SK-N-SH (cell line): ENCODE measurements at regions not wholly inside any gene's neighbourhood (a gene's known extent, or its start where the extent isn't known, plus 50 kb on each side); places are given as distances from the start of the nearest gene placed in this dataset.
A peak's percentile ranks its signal among the peaks of the same experiment; 100 is the strongest.

Source experiments
- CTCF ChIA-PET: fragments of 300-600, 350-600 bp; formaldehyde crosslinking; extraction: SDS; loops from one replicate; lab custom pipeline; 2021; lab: Yijun Ruan, JAX
- POLR2A ChIA-PET: fragments of 350-600 bp; sonication (Branson Sonifier 250); formaldehyde crosslinking; extraction: SDS; loops from one replicate; lab custom pipeline; 2020; ENCODE audit warnings: antibody characterized with exemption, inconsistent platforms; lab: Yijun Ruan, JAX
- DNase-seq: peaks from one replicate; pipeline ENCODE4 v3.0.0; 2012
- H2AFZ ChIP-seq: fragments of 200-600 bp; sonication (generic); 2 replicates; pipeline ENCODE4 v1.8.1; 2016; ENCODE audit warnings: antibody characterized with exemption, mild to moderate bottlenecking, low read depth
- H3F3A ChIP-seq: fragments of 200-600 bp; sonication (generic); replicated peaks from 2 replicates; pipeline ENCODE3; 2016; ENCODE audit warnings: antibody characterized with exemption, mild to moderate bottlenecking; ENCODE audit not compliant: insufficient read depth
- H3K27ac ChIP-seq, 2 experiments: fragments of 200-500 bp in 1 of 2; fragments of 200-600 bp in 1 of 2; sonication (Bioruptor generic) in 1 of 2; sonication (generic), shearing (Covaris generic) in 1 of 2; 2 replicates each; pipeline versions ENCODE4 v1.5.1 to v1.6.1; 2014 to 2016; ENCODE audit warnings: low read depth in 2 of 2, inconsistent platforms in 1 of 2, low read length in 1 of 2, mild to moderate bottlenecking in 1 of 2, mixed read lengths in 1 of 2
- H3K27me3 ChIP-seq: fragments of 200-600 bp; sonication (generic), shearing (Covaris generic); 2 replicates; pipeline ENCODE4 v1.6.1; 2016; ENCODE audit warnings: mixed run types; ENCODE audit not compliant: insufficient read depth
- H3K36me3 ChIP-seq, 2 experiments: fragments of 200-500 bp in 1 of 2; fragments of 200-600 bp in 1 of 2; sonication (Bioruptor generic) in 1 of 2; sonication (generic) in 1 of 2; replicated peaks in 1 of 2; 2 replicates each; pipeline versions ENCODE3 to v1.5.1; 2014 to 2016; ENCODE audit warnings: low read length in 1 of 2, mild to moderate bottlenecking in 1 of 2; ENCODE audit not compliant: insufficient read depth in 2 of 2, control insufficient read depth in 1 of 2
- H3K4me1 ChIP-seq, 2 experiments: fragments of 200-500 bp in 1 of 2; fragments of 200-600 bp in 1 of 2; sonication (Bioruptor generic) in 1 of 2; sonication (generic), shearing (Covaris generic) in 1 of 2; 2 replicates each; pipeline versions ENCODE4 v1.5.1 to v1.6.1; 2014 to 2016; ENCODE audit warnings: low read depth in 1 of 2, low read length in 1 of 2, mixed run types in 1 of 2; ENCODE audit not compliant: insufficient read depth in 2 of 2, control insufficient read depth in 1 of 2
- H3K4me2 ChIP-seq: fragments of 200-600 bp; sonication (generic), shearing (Covaris generic); 2 replicates; pipeline ENCODE4 v1.6.1; 2017; ENCODE audit warnings: mixed run types
- H3K4me3 ChIP-seq, 2 experiments: fragments of 200-500 bp in 1 of 2; fragments of 200-600 bp in 1 of 2; sonication (Bioruptor generic) in 1 of 2; sonication (generic), shearing (Covaris generic) in 1 of 2; 2 replicates each; pipeline versions ENCODE4 v1.5.1 to v1.8.1; 2014 to 2016; ENCODE audit warnings: low read depth in 2 of 2, inconsistent platforms in 1 of 2, low read length in 1 of 2, mild to moderate bottlenecking in 1 of 2, mixed read lengths in 1 of 2, moderate library complexity in 1 of 2
- H3K79me2 ChIP-seq: fragments of 200-600 bp; sonication (generic); 2 replicates; pipeline ENCODE4 v1.8.1; 2017; ENCODE audit warnings: mild to moderate bottlenecking; ENCODE audit not compliant: insufficient read depth
- H3K9ac ChIP-seq: fragments of 200-600 bp; sonication (generic); 2 replicates; pipeline ENCODE4 v1.6.1; 2017; ENCODE audit warnings: mixed run types
- H3K9me2 ChIP-seq: fragments of 200-600 bp; sonication (generic); 2 replicates; pipeline ENCODE4 v1.6.1; 2017; ENCODE audit warnings: mixed run types
- H3K9me3 ChIP-seq: fragments of 200-600 bp; sonication (generic); 2 replicates; pipeline ENCODE4 v1.6.1; 2017; ENCODE audit warnings: mixed run types, mild to moderate bottlenecking, moderate library complexity
- H4K20me1 ChIP-seq: fragments of 200-600 bp; sonication (generic); 2 replicates; pipeline ENCODE4 v1.6.1; 2017; ENCODE audit warnings: mild to moderate bottlenecking, mixed run types; ENCODE audit not compliant: insufficient read depth
- CHD2 ChIP-seq: fragments of 150-350 bp; IDR thresholded peaks from 2 replicates; pipeline ENCODE4 v1.6.1; 2018; ENCODE audit warnings: low read length; ENCODE audit not compliant: partially characterized antibody
- ELF1 ChIP-seq: IDR thresholded peaks from 2 replicates; pipeline ENCODE4 v1.4.0; 2012
- EP300 ChIP-seq, 2 experiments: IDR thresholded peaks; 2 replicates each; pipeline versions ENCODE4 v1.4.0 to v1.6.1; 2012; ENCODE audit warnings: borderline replicate concordance in 1 of 2, low read depth in 1 of 2, low read length in 1 of 2
- FOSL2 ChIP-seq: IDR thresholded peaks from 2 replicates; pipeline ENCODE4 v1.4.0; 2012; ENCODE audit warnings: low read depth, mild to moderate bottlenecking, moderate library complexity, borderline replicate concordance
- GATA2 ChIP-seq: sonication (generic); formaldehyde crosslinking; IDR thresholded peaks from 2 replicates; pipeline ENCODE4 v1.5.0; 2020; ENCODE audit warnings: mild to moderate bottlenecking, missing genetic modification reagents
- JUND ChIP-seq: IDR thresholded peaks from 2 replicates; pipeline ENCODE4 v1.4.0; 2012
- MAX ChIP-seq: IDR thresholded peaks from 2 replicates; pipeline ENCODE4 v1.4.0; 2012; ENCODE audit warnings: low read depth
- NFIC ChIP-seq: IDR thresholded peaks from 2 replicates; pipeline ENCODE4 v1.4.0; 2012; ENCODE audit warnings: borderline replicate concordance
- NRF1 ChIP-seq: IDR thresholded peaks from 2 replicates; pipeline ENCODE4 v1.6.1; 2012; ENCODE audit warnings: low read depth, mild to moderate bottlenecking, low read length
- PBX3 ChIP-seq: IDR thresholded peaks from 2 replicates; pipeline ENCODE4; 2012
- RCOR1 ChIP-seq: fragments of 150-350 bp; IDR thresholded peaks from 2 replicates; pipeline ENCODE4 v1.6.1; 2017; ENCODE audit warnings: antibody characterized with exemption, low read length
- RFX5 ChIP-seq: IDR thresholded peaks from 2 replicates; pipeline ENCODE4 v1.6.1; 2012; ENCODE audit warnings: mild to moderate bottlenecking, improper control_type of control experiment, low read length
- RXRA ChIP-seq: IDR thresholded peaks from 2 replicates; pipeline ENCODE4 v1.4.0; 2012; ENCODE audit warnings: low read depth, mild to moderate bottlenecking, borderline replicate concordance
- SIN3A ChIP-seq: IDR thresholded peaks from 2 replicates; pipeline ENCODE4 v1.6.1; 2012; ENCODE audit warnings: low read depth, mild to moderate bottlenecking, low read length, moderate library complexity, borderline replicate concordance
- TCF12 ChIP-seq: IDR thresholded peaks from 2 replicates; pipeline ENCODE4 v1.4.0; 2012
- TEAD4 ChIP-seq: IDR thresholded peaks from 2 replicates; pipeline ENCODE4 v1.4.0; 2012; ENCODE audit warnings: mild to moderate bottlenecking, borderline replicate concordance; ENCODE audit not compliant: insufficient read depth
- YY1 ChIP-seq: IDR thresholded peaks from 2 replicates; pipeline ENCODE4 v1.4.0; 2012; ENCODE audit warnings: low read depth, mild to moderate bottlenecking
- WGBS: methylation state at CpG from one replicate; pipeline ENCODE4 v1.1.6; 2017; ENCODE audit warnings: low lambda C conversion rate; 5-methylcytosine and 5-hydroxymethylcytosine counted together
- TF ChIP-seq, protein P1 (sequence below): IDR thresholded peaks from 2 replicates; pipeline ENCODE4 v1.4.0; 2012; ENCODE audit warnings: low read depth, borderline replicate concordance
- TF ChIP-seq, protein P2 (sequence below): fragments of 200-600 bp; sonication (generic); IDR thresholded peaks from 2 replicates; pipeline ENCODE4 v1.6.1; 2017; ENCODE audit warnings: antibody characterized with exemption, mild to moderate bottlenecking, moderate library complexity
- TF ChIP-seq, protein P3 (sequence below): fragments of 150-350 bp; IDR thresholded peaks from 2 replicates; pipeline ENCODE4 v1.6.1; 2016; ENCODE audit warnings: mild to moderate bottlenecking, low read depth, low read length
- TF ChIP-seq, protein P4 (sequence below): IDR thresholded peaks from 2 replicates; pipeline ENCODE4 v1.4.0; 2012; ENCODE audit warnings: low read depth, borderline replicate concordance

- Histone ChIP-seq H3K4me1 (peaks cover 13 to 23% of the 10 kb centered on the region in 2 experiments; a peak in 3 of 4 replicates), H3K9me3 (no peaks in the 10 kb centered on the region), H3K27me3 (no peaks in the 10 kb centered on the region), H3F3A (peaks cover 33% of the 10 kb centered on the region), H4K20me1 (no peaks in the 10 kb centered on the region), H2AFZ (no peak overlapping the region), H3K9ac (no peak overlapping the region; the same call in 1 of the 2 replicates), H3K36me3 (no peaks in the 10 kb centered on the region), H3K27ac (peak overlapping the region; percentile 3 to 74; a peak in 3 of 4 replicates), H3K4me2 (peak overlapping the region; percentile 36), H3K4me3 (no peak overlapping the region), H3K79me2 (no peaks in the 10 kb centered on the region), H3K9me2 (no peaks in the 10 kb centered on the region)
- ChIA-PET CTCF (interaction anchor here (0.9 kb wide), 1 partner anchor 21 kb away, joined by 3 read pairs; no protein-coding TSS in a partner anchor), POLR2A (no interaction called here)
- TF ChIP-seq SIN3A: no peak
- TF ChIP-seq YY1: no peak
- TF ChIP-seq TCF12: peak; percentile 24
- TF ChIP-seq JUND: peak; percentile 53
- no peak for TF ChIP-seq ELF1
- peak; percentile 85 for TF ChIP-seq MAX
- TF ChIP-seq, protein P1, sequence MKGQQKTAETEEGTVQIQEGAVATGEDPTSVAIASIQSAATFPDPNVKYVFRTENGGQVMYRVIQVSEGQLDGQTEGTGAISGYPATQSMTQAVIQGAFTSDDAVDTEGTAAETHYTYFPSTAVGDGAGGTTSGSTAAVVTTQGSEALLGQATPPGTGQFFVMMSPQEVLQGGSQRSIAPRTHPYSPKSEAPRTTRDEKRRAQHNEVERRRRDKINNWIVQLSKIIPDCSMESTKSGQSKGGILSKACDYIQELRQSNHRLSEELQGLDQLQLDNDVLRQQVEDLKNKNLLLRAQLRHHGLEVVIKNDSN: peak; percentile 64; the same call in 1 of the 2 replicates
- peak; percentile 53; the same call in 1 of the 2 replicates for TF ChIP-seq RXRA
- TF ChIP-seq TEAD4: peak; percentile 14; the same call in 1 of the 2 replicates
- no peak for TF ChIP-seq GATA2 (CRISPR knock-in tag)
- peak in 1 of 2 experiments; percentile 52; a peak in 1 of 4 replicates for TF ChIP-seq EP300 (IDR thresholded peaks at IDR 0.05; ENCODE audit: borderline replicate concordance in 1 of 2, low read depth in 1 of 2, low read length in 1 of 2)
- TF ChIP-seq FOSL2: peak; percentile 84
- 30% methylated on average over 2 of the region's 2 CpGs for WGBS
- no peak for DNase-seq
Measured at GRCh38 chr2:144084114-144084661, 435.7 kb downstream of the ZEB2 start.

GRCh38 chr2:144083211-144083610, 436.7 kb downstream of the ZEB2 start:
- Histone ChIP-seq H3K27ac (peak overlapping the region in 1 of 2 experiments; percentile 74; a peak in 2 of 4 replicates), H3K79me2 (no peaks in the 10 kb centered on the region), H3K36me3 (no peaks in the 10 kb centered on the region), H3K4me3 (no peak overlapping the region), H3F3A (peaks cover 33% of the 10 kb centered on the region), H2AFZ (no peak overlapping the region), H3K27me3 (no peaks in the 10 kb centered on the region), H3K9me2 (no peaks in the 10 kb centered on the region), H3K9ac (peak overlapping the region; percentile 9; the same call in 1 of the 2 replicates), H3K4me2 (peak overlapping the region; percentile 36), H3K9me3 (no peaks in the 10 kb centered on the region), H3K4me1 (peaks cover 22 to 31% of the 10 kb centered on the region in 2 experiments; a peak in 3 of 4 replicates), H4K20me1 (no peaks in the 10 kb centered on the region)
- no peak for DNase-seq
- POLR2A ChIA-PET: no interaction called here
- CTCF ChIA-PET: interaction anchor here (0.9 kb wide), 1 partner anchor 22 kb away, joined by 3 read pairs; no protein-coding TSS in a partner anchor
- 83% methylated on average over 1 of the region's 1 CpG for WGBS
- TF ChIP-seq, protein P2, sequence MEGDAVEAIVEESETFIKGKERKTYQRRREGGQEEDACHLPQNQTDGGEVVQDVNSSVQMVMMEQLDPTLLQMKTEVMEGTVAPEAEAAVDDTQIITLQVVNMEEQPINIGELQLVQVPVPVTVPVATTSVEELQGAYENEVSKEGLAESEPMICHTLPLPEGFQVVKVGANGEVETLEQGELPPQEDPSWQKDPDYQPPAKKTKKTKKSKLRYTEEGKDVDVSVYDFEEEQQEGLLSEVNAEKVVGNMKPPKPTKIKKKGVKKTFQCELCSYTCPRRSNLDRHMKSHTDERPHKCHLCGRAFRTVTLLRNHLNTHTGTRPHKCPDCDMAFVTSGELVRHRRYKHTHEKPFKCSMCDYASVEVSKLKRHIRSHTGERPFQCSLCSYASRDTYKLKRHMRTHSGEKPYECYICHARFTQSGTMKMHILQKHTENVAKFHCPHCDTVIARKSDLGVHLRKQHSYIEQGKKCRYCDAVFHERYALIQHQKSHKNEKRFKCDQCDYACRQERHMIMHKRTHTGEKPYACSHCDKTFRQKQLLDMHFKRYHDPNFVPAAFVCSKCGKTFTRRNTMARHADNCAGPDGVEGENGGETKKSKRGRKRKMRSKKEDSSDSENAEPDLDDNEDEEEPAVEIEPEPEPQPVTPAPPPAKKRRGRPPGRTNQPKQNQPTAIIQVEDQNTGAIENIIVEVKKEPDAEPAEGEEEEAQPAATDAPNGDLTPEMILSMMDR: no peak
- no peak for TF ChIP-seq GATA2 (CRISPR knock-in tag)
- no peak for TF ChIP-seq RFX5
- TF ChIP-seq, protein P3, sequence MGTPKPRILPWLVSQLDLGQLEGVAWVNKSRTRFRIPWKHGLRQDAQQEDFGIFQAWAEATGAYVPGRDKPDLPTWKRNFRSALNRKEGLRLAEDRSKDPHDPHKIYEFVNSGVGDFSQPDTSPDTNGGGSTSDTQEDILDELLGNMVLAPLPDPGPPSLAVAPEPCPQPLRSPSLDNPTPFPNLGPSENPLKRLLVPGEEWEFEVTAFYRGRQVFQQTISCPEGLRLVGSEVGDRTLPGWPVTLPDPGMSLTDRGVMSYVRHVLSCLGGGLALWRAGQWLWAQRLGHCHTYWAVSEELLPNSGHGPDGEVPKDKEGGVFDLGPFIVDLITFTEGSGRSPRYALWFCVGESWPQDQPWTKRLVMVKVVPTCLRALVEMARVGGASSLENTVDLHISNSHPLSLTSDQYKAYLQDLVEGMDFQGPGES: no peak
- TF ChIP-seq NFIC: peak; percentile 37; the same call in 1 of the 2 replicates
- TF ChIP-seq NRF1: no peak
- TF ChIP-seq CHD2: no peak
- TF ChIP-seq TCF12: peak; percentile 61
- TF ChIP-seq TEAD4: no peak
- peak; percentile 61 for TF ChIP-seq JUND
- TF ChIP-seq RCOR1: no peak
- no peak for TF ChIP-seq ELF1
- TF ChIP-seq, protein P4, sequence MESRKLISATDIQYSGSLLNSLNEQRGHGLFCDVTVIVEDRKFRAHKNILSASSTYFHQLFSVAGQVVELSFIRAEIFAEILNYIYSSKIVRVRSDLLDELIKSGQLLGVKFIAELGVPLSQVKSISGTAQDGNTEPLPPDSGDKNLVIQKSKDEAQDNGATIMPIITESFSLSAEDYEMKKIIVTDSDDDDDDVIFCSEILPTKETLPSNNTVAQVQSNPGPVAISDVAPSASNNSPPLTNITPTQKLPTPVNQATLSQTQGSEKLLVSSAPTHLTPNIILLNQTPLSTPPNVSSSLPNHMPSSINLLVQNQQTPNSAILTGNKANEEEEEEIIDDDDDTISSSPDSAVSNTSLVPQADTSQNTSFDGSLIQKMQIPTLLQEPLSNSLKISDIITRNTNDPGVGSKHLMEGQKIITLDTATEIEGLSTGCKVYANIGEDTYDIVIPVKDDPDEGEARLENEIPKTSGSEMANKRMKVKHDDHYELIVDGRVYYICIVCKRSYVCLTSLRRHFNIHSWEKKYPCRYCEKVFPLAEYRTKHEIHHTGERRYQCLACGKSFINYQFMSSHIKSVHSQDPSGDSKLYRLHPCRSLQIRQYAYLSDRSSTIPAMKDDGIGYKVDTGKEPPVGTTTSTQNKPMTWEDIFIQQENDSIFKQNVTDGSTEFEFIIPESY: no peak
- TF ChIP-seq PBX3: peak; percentile 30; the same call in 1 of the 2 replicates
